HG02870 (cell line): ENCODE measurements at regions not wholly inside any gene's neighbourhood (a gene's known extent, or its start where the extent isn't known, plus 50 kb on each side); places are given as distances from the start of the nearest gene placed in this dataset.
"Not testable (repeated sequence)": the region's sequence is repeated elsewhere in the genome, so short reads cannot be mapped to it uniquely, and the experiment has no call there.

Source experiments
- ATAC-seq: cut with Tn5 transposase; IDR thresholded peaks from one replicate; pipeline ENCODE4 v1.9.1; 2021; ENCODE audit warnings: mild to moderate bottlenecking, moderate library complexity; ENCODE audit not compliant: unreplicated experiment

- ATAC-seq, result no peak
These were observed 233.6 kb upstream of the SEMA3E start for GRCh38 chr7:83882551-83882950.

- ATAC-seq, result no peak
These were observed 230.1 kb upstream of the SEMA3E start for GRCh38 chr7:83879063-83879462.

GRCh38 chr7:83878614-83879013 lies 229.7 kb upstream of the SEMA3E start:
- ATAC-seq, result no peak

GRCh38 chr7:83876593-83876992 lies 227.7 kb upstream of the SEMA3E start:
- no peak for ATAC-seq

- ATAC-seq, result no peak
These were observed 224.5 kb upstream of the SEMA3E start for GRCh38 chr7:83873459-83873858.

- no peak for ATAC-seq
These were observed 223.6 kb upstream of the SEMA3E start for GRCh38 chr7:83872501-83872900.

GRCh38 chr7:83870515-83870914 lies 221.6 kb upstream of the SEMA3E start:
- ATAC-seq, result no peak

- ATAC-seq, result no peak
These were observed 217.6 kb upstream of the SEMA3E start for GRCh38 chr7:83866582-83866981.

GRCh38 chr7:83864551-83864950 lies 215.6 kb upstream of the SEMA3E start:
- no peak for ATAC-seq

GRCh38 chr7:83863906-83864305 lies 215.0 kb upstream of the SEMA3E start:
- no peak for ATAC-seq

- ATAC-seq, result no peak
These were observed 212.9 kb upstream of the SEMA3E start for GRCh38 chr7:83861876-83862275.

- no peak for ATAC-seq
These were observed 210.9 kb upstream of the SEMA3E start for GRCh38 chr7:83859827-83860226.

- no peak for ATAC-seq
These were observed 208.8 kb upstream of the SEMA3E start for GRCh38 chr7:83857691-83858090.

- ATAC-seq, result no peak
These were observed 207.2 kb upstream of the SEMA3E start for GRCh38 chr7:83856094-83856493.

- ATAC-seq, result no peak
These were observed 203.2 kb upstream of the SEMA3E start for GRCh38 chr7:83852136-83852535.

- ATAC-seq, result no peak
These were observed 202.6 kb upstream of the SEMA3E start for GRCh38 chr7:83851551-83851950.

- ATAC-seq, result no peak
These were observed 202.0 kb upstream of the SEMA3E start for GRCh38 chr7:83850941-83851340.

GRCh38 chr7:83850125-83850524 lies 201.2 kb upstream of the SEMA3E start:
- no peak for ATAC-seq

- ATAC-seq, result no peak
These were observed 200.2 kb upstream of the SEMA3E start for GRCh38 chr7:83849131-83849530.

- ATAC-seq, result no peak
These were observed 194.0 kb upstream of the SEMA3E start for GRCh38 chr7:83842894-83843293.

- no peak for ATAC-seq
These were observed 188.7 kb upstream of the SEMA3E start for GRCh38 chr7:83837683-83838082.

- ATAC-seq, result no peak
These were observed 187.1 kb upstream of the SEMA3E start for GRCh38 chr7:83836028-83836427.

GRCh38 chr7:83835424-83835823 lies 186.5 kb upstream of the SEMA3E start:
- no peak for ATAC-seq

GRCh38 chr7:83833721-83834120 lies 184.8 kb upstream of the SEMA3E start:
- not testable (repeated sequence) for ATAC-seq
